VCaP (cell line): ENCODE measurements at regions not wholly inside any gene's neighbourhood (a gene's known extent, or its start where the extent isn't known, plus 50 kb on each side); places are given as distances from the start of the nearest gene placed in this dataset.
A peak's percentile ranks its signal among the peaks of the same experiment; 100 is the strongest.
"Not testable (repeated sequence)": the region's sequence is repeated elsewhere in the genome, so short reads cannot be mapped to it uniquely, and the experiment has no call there.

Source experiments
- H3K27ac ChIP-seq: fragments of 450-650 bp; 2 replicates; pipeline ENCODE4 v1.5.1; 2017
- CTCF ChIP-seq: fragments of 450-650 bp; conservative IDR thresholded peaks from 2 replicates; pipeline ENCODE4 v1.5.1; 2017; ENCODE audit warnings: mild to moderate bottlenecking, moderate library complexity

- not testable (repeated sequence) for H3K27ac ChIP-seq
These were observed 289.7 kb downstream of the RBMY1J start for GRCh38 chrY:22692913-22693312.

GRCh38 chrY:22727753-22728152 lies 256.3 kb upstream of the BPY2 start:
- TF ChIP-seq CTCF: no peak

GRCh38 chrY:22731897-22732296 lies 252.2 kb upstream of the BPY2 start:
- peak overlapping the region; percentile 64 for H3K27ac ChIP-seq

More at GRCh38 chrY:22727753-22728152, 256.3 kb upstream of the BPY2 start:
- no peak overlapping the region for H3K27ac ChIP-seq
